Activated CD4-positive, alpha-beta memory T cell treated with anti-CD3 and anti-CD28 coated beads, Interleukin-2, amount 10 ng/mL, durations not matched to agents 7 days and 5 days (primary cell): ENCODE measurements at regions not wholly inside any gene's neighbourhood (a gene's known extent, or its start where the extent isn't known, plus 50 kb on each side); places are given as distances from the start of the nearest gene placed in this dataset.

Experiments
- CTCF ChIA-PET: fragments of 350-600 bp; sonication (Branson Sonifier 250); formaldehyde crosslinking; loops from one replicate; lab custom pipeline; 2021; ENCODE audit warnings: antibody characterized with exemption, inconsistent platforms; lab: Charles Lee
- POLR2A ChIA-PET: fragments of 350-600 bp; sonication (Branson Sonifier 250); formaldehyde crosslinking; loops from one replicate; lab custom pipeline; 2021; ENCODE audit warnings: antibody characterized with exemption; lab: Charles Lee
- DNase-seq: peaks from one replicate; pipeline ENCODE4 v3.0.0-alpha.2; 2020
- H3K27ac Mint-ChIP-seq: one replicate; pipeline ENCODE4 v1.8.0; 2021; ENCODE audit warnings: mild to moderate bottlenecking, mixed read lengths
- H3K27me3 Mint-ChIP-seq: one replicate; pipeline ENCODE4 v1.8.0; 2021; ENCODE audit warnings: mixed read lengths
- H3K36me3 Mint-ChIP-seq: one replicate; pipeline ENCODE4 v1.8.0; 2021; ENCODE audit warnings: low read depth, mixed read lengths
- H3K4me1 Mint-ChIP-seq: one replicate; pipeline ENCODE4 v1.8.0; 2021; ENCODE audit warnings: mixed read lengths
- H3K4me3 Mint-ChIP-seq: one replicate; pipeline ENCODE4 v1.8.0; 2021; ENCODE audit warnings: mild to moderate bottlenecking, mixed read lengths
- H3K9me3 Mint-ChIP-seq: one replicate; pipeline ENCODE4 v1.8.0; 2021; ENCODE audit warnings: mixed read lengths

- H3K36me3 Mint-ChIP-seq: no peaks in the 10 kb centered on the region
- POLR2A ChIA-PET: no interaction called here
- H3K27ac Mint-ChIP-seq: no peak overlapping the region
- CTCF ChIA-PET: no interaction called here
- H3K27me3 Mint-ChIP-seq: no peaks in the 10 kb centered on the region
- H3K9me3 Mint-ChIP-seq: peaks cover 2% of the 10 kb centered on the region
- no peak overlapping the region for H3K4me3 Mint-ChIP-seq
- no peaks in the 10 kb centered on the region for H3K4me1 Mint-ChIP-seq
- no peak for DNase-seq
Measured at GRCh38 chr4:186942758-186943377, 219.2 kb upstream of the FAT1 start.

- Mint-ChIP-seq H3K4me3 (no peak overlapping the region), H3K4me1 (no peaks in the 10 kb centered on the region), H3K27ac (no peak overlapping the region), H3K36me3 (no peaks in the 10 kb centered on the region), H3K27me3 (no peaks in the 10 kb centered on the region), H3K9me3 (peaks cover 2% of the 10 kb centered on the region)
- POLR2A ChIA-PET: no interaction called here
- DNase-seq: no peak
- CTCF ChIA-PET: no interaction called here
Measured at GRCh38 chr4:186943411-186943810, 219.8 kb upstream of the FAT1 start.

DNA sequence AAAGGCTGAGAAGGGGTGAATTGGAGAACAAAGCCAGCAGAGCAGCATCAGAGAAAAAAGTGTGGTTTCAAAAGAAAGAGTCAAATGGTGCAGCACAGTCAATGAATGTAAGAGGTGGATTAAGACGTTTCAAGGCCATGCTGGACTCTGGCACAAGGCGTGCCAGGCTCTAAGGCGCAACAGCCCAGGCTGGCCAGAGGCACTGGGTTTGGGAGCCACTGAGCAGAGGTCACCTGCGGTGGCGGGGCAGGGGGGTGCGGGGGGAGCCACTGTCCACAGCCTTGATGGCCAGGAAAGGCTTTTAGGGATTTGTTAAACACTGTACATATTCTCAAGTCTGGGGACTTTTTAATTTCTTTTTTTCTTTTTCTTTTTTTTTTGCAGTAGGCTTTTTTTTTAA, 222.5 kb upstream of the FAT1 start:
- Mint-ChIP-seq H3K36me3 (no peaks in the 10 kb centered on the region), H3K4me3 (no peak overlapping the region), H3K27ac (no peak overlapping the region), H3K27me3 (no peaks in the 10 kb centered on the region), H3K9me3 (peaks cover 2% of the 10 kb centered on the region), H3K4me1 (no peaks in the 10 kb centered on the region)
- ChIA-PET POLR2A (no interaction called here), CTCF (no interaction called here)
- no peak for DNase-seq

- H3K4me1 Mint-ChIP-seq: no peaks in the 10 kb centered on the region
- no peak overlapping the region for H3K27ac Mint-ChIP-seq
- no peak overlapping the region for H3K4me3 Mint-ChIP-seq
- no peaks in the 10 kb centered on the region for H3K36me3 Mint-ChIP-seq
- POLR2A ChIA-PET: no interaction called here
- peaks cover 2% of the 10 kb centered on the region for H3K9me3 Mint-ChIP-seq
- DNase-seq: no peak
- H3K27me3 Mint-ChIP-seq: no peaks in the 10 kb centered on the region
- CTCF ChIA-PET: no interaction called here
Measured at GRCh38 chr4:186946682-186947294, 223.1 kb upstream of the FAT1 start.

- H3K36me3 Mint-ChIP-seq: no peaks in the 10 kb centered on the region
- no peak overlapping the region for H3K4me3 Mint-ChIP-seq
- no peaks in the 10 kb centered on the region for H3K27me3 Mint-ChIP-seq
- DNase-seq: no peak
- no peaks in the 10 kb centered on the region for H3K4me1 Mint-ChIP-seq
- H3K27ac Mint-ChIP-seq: no peak overlapping the region
- CTCF ChIA-PET: no interaction called here
- H3K9me3 Mint-ChIP-seq: peaks cover 2% of the 10 kb centered on the region
- POLR2A ChIA-PET: no interaction called here
Measured at GRCh38 chr4:186948361-186949242, 224.9 kb upstream of the FAT1 start.

- ChIA-PET POLR2A (no interaction called here), CTCF (no interaction called here)
- Mint-ChIP-seq H3K27ac (no peak overlapping the region), H3K36me3 (no peaks in the 10 kb centered on the region), H3K9me3 (peaks cover 3% of the 10 kb centered on the region), H3K27me3 (no peaks in the 10 kb centered on the region), H3K4me3 (no peak overlapping the region), H3K4me1 (no peaks in the 10 kb centered on the region)
- no peak for DNase-seq
Measured at GRCh38 chr4:186949847-186950246, 226.2 kb upstream of the FAT1 start.

GRCh38 chr4:186952709-186953108, 229.1 kb upstream of the FAT1 start:
- H3K4me1 Mint-ChIP-seq: no peaks in the 10 kb centered on the region
- H3K27me3 Mint-ChIP-seq: no peaks in the 10 kb centered on the region
- ChIA-PET CTCF (no interaction called here), POLR2A (no interaction called here)
- no peak overlapping the region for H3K27ac Mint-ChIP-seq
- H3K36me3 Mint-ChIP-seq: no peaks in the 10 kb centered on the region
- H3K4me3 Mint-ChIP-seq: no peak overlapping the region
- no peak for DNase-seq
- peaks cover 5% of the 10 kb centered on the region for H3K9me3 Mint-ChIP-seq

DNA sequence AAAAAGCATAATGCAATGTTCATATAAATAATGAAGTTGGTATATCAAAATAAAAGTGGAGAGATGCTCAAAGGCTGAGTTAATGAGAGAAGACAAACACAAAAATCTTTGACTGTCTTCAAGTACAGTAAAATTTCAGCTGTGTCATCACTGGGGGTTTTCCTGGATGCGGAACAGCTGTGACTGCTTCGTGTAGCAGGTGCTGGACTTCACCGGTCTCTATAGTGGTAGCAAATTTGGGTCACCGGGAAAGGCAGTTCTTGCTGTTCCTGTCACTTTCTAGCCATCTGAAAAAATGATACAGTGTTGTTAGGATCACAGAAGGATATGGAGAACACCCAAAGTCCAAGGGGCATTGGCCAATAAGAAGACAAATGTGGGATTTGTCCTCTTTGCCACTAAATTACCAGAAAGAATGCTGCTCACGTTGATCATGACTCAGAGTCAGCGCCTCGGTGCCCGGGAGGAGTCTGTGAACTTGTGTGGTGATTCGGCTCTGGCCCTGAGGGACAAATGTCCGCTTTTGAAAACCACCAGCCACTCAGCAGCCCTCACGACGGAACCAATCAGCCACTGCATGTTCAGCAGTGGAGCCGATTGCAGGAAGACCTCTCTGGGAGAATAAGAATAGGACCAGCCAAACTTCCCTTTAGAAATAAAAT, 230.1 kb upstream of the FAT1 start:
- POLR2A ChIA-PET: no interaction called here

DNA sequence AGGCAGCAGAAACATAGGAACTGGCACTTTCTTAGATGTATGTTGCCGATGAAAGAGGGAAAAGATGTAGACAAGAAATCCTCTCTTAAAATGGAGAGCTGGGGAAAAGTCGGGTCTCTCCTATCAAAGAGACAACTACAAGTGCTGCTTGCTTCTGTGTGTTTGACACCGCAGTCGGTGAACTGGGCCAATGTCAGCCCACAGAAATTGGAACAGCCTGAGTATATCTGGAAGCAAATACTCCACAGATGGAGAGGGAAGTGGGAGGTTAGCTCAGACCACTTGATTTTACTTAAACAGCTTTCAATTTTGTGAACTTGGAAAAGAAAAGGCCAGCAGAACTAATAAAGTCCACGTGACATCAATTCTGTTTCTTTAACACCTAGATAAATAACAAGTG, 230.9 kb upstream of the FAT1 start:
- no peaks in the 10 kb centered on the region for H3K36me3 Mint-ChIP-seq
- DNase-seq: no peak
- H3K27me3 Mint-ChIP-seq: no peaks in the 10 kb centered on the region
- ChIA-PET POLR2A (no interaction called here), CTCF (no interaction called here)
- peaks cover 5% of the 10 kb centered on the region for H3K9me3 Mint-ChIP-seq
- H3K4me3 Mint-ChIP-seq: no peak overlapping the region
- no peak overlapping the region for H3K27ac Mint-ChIP-seq
- H3K4me1 Mint-ChIP-seq: no peaks in the 10 kb centered on the region

More for the DNA sequence above, 230.1 kb upstream of the FAT1 start:
- Mint-ChIP-seq H3K4me1 (no peaks in the 10 kb centered on the region), H3K27ac (no peak overlapping the region), H3K4me3 (no peak overlapping the region), H3K27me3 (no peaks in the 10 kb centered on the region), H3K36me3 (no peaks in the 10 kb centered on the region), H3K9me3 (peaks cover 5% of the 10 kb centered on the region)
- DNase-seq: no peak
- CTCF ChIA-PET: no interaction called here

DNA sequence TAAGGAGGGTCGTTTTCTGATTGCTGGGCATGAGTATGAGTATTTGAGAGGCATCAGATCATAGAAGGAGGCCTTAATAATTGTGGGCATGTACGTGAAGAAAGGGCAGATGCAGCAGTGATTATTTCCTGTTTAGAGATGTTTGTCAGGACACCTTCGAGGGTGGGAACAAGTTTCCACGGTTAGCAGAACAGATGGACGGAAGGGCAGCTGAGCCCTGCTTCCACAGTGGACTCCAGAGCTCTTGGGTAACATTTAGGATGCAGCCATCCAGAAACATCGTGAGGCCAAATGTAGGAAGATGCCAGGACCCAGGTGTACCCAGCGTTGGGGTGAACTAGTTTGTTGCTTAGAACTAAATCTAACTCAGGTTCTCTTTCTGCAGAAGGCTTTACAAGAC, 231.3 kb upstream of the FAT1 start:
- Mint-ChIP-seq H3K27ac (no peak overlapping the region), H3K36me3 (no peaks in the 10 kb centered on the region), H3K27me3 (no peaks in the 10 kb centered on the region), H3K4me3 (no peak overlapping the region), H3K4me1 (no peaks in the 10 kb centered on the region), H3K9me3 (peaks cover 5% of the 10 kb centered on the region)
- ChIA-PET POLR2A (no interaction called here), CTCF (no interaction called here)
- DNase-seq: no peak

GRCh38 chr4:186957952-186958555, 234.4 kb upstream of the FAT1 start:
- H3K27ac Mint-ChIP-seq: no peak overlapping the region
- peaks cover 5% of the 10 kb centered on the region for H3K9me3 Mint-ChIP-seq
- ChIA-PET POLR2A (no interaction called here), CTCF (no interaction called here)
- no peaks in the 10 kb centered on the region for H3K27me3 Mint-ChIP-seq
- no peaks in the 10 kb centered on the region for H3K4me1 Mint-ChIP-seq
- H3K36me3 Mint-ChIP-seq: no peaks in the 10 kb centered on the region
- H3K4me3 Mint-ChIP-seq: no peak overlapping the region
- DNase-seq: no peak

- Mint-ChIP-seq H3K4me1 (no peaks in the 10 kb centered on the region), H3K27me3 (no peaks in the 10 kb centered on the region), H3K9me3 (peaks cover 5% of the 10 kb centered on the region), H3K4me3 (no peak overlapping the region), H3K27ac (no peak overlapping the region), H3K36me3 (no peaks in the 10 kb centered on the region)
- DNase-seq: no peak
- ChIA-PET POLR2A (no interaction called here), CTCF (no interaction called here)
Measured at GRCh38 chr4:186958726-186959350, 235.2 kb upstream of the FAT1 start.
